HG02870 (cell line): ENCODE measurements at regions not wholly inside any gene's neighbourhood (a gene's known extent, or its start where the extent isn't known, plus 50 kb on each side); places are given as distances from the start of the nearest gene placed in this dataset.

Source experiments
- ATAC-seq: cut with Tn5 transposase; IDR thresholded peaks from one replicate; pipeline ENCODE4 v1.9.1; 2021; ENCODE audit warnings: mild to moderate bottlenecking, moderate library complexity; ENCODE audit not compliant: unreplicated experiment

- ATAC-seq: no peak
Observed at GRCh38 chr5:74956278-74956677, 90.1 kb upstream of the FAM169A start.

GRCh38 chr5:74954919-74955318 lies 88.7 kb upstream of the FAM169A start:
- ATAC-seq: no peak

GRCh38 chr5:74953937-74954720 lies 87.9 kb upstream of the FAM169A start:
- no peak for ATAC-seq

GRCh38 chr5:74953554-74953936 lies 87.4 kb upstream of the FAM169A start:
- no peak for ATAC-seq

GRCh38 chr5:74952406-74952805 lies 86.2 kb upstream of the FAM169A start:
- ATAC-seq: no peak

- no peak for ATAC-seq
Observed at GRCh38 chr5:74951865-74952264, 85.7 kb upstream of the FAM169A start.

GRCh38 chr5:74950836-74951515 lies 84.8 kb upstream of the FAM169A start:
- ATAC-seq: no peak

- no peak for ATAC-seq
Observed at GRCh38 chr5:74949976-74950375, 83.8 kb upstream of the FAM169A start.

- no peak for ATAC-seq
Observed at GRCh38 chr5:74948031-74948546, 81.9 kb upstream of the FAM169A start.

- no peak for ATAC-seq
Observed at GRCh38 chr5:74946471-74946870, 80.3 kb upstream of the FAM169A start.

GRCh38 chr5:74945561-74946165 lies 79.5 kb upstream of the FAM169A start:
- ATAC-seq: peak; percentile 94

- no peak for ATAC-seq
Observed at GRCh38 chr5:74943905-74944304, 77.7 kb upstream of the FAM169A start.

GRCh38 chr5:74942622-74943286 lies 76.6 kb upstream of the FAM169A start:
- ATAC-seq: no peak

- ATAC-seq: no peak
Observed at GRCh38 chr5:74940782-74941353, 74.7 kb upstream of the FAM169A start.

GRCh38 chr5:74938250-74938933 lies 72.2 kb upstream of the FAM169A start:
- ATAC-seq: no peak

- no peak for ATAC-seq
Observed at GRCh38 chr5:74935752-74936091, 69.5 kb upstream of the FAM169A start.

- no peak for ATAC-seq
Observed at GRCh38 chr5:74934949-74935751, 69.0 kb upstream of the FAM169A start.

GRCh38 chr5:74927336-74927735 lies 61.1 kb upstream of the FAM169A start:
- ATAC-seq: no peak

- ATAC-seq: no peak
Observed at GRCh38 chr5:74919487-74919886, 53.3 kb upstream of the FAM169A start.

- ATAC-seq: no peak
Observed at GRCh38 chr5:74919041-74919440, 52.9 kb upstream of the FAM169A start.
